Nephron progenitor cell (in vitro differentiated cells): ENCODE measurements at regions not wholly inside any gene's neighbourhood (a gene's known extent, or its start where the extent isn't known, plus 50 kb on each side); places are given as distances from the start of the nearest gene placed in this dataset.

Experiments used
- DNase-seq: peaks from one replicate; pipeline ENCODE4 v3.0.0; 2021
- H3K27ac Mint-ChIP-seq: 2 replicates; pipeline ENCODE4 v1.8.0; 2021; ENCODE audit warnings: mild to moderate bottlenecking, moderate library complexity, mixed read lengths
- H3K27me3 Mint-ChIP-seq: 2 replicates; pipeline ENCODE4 v1.8.0; 2021; ENCODE audit warnings: mild to moderate bottlenecking, low read depth, mixed read lengths; ENCODE audit not compliant: poor library complexity
- H3K36me3 Mint-ChIP-seq: 2 replicates; pipeline ENCODE4 v1.8.0; 2021; ENCODE audit warnings: low read depth, mixed read lengths
- H3K4me1 Mint-ChIP-seq: 2 replicates; pipeline ENCODE4 v1.8.0; 2021; ENCODE audit warnings: mixed read lengths
- H3K4me3 Mint-ChIP-seq: 2 replicates; pipeline ENCODE4 v1.8.0; 2021; ENCODE audit warnings: mild to moderate bottlenecking, moderate library complexity, mixed read lengths
- H3K9me3 Mint-ChIP-seq: 2 replicates; pipeline ENCODE4 v1.8.0; 2021; ENCODE audit warnings: mild to moderate bottlenecking, moderate library complexity, mixed read lengths
- TF ChIP-seq, protein P1 (sequence below): fragments of 200-600 bp; sonication (generic); IDR thresholded peaks from 2 replicates; pipeline ENCODE4 v1.5.0; 2021; ENCODE audit warnings: antibody characterized with exemption

DNA sequence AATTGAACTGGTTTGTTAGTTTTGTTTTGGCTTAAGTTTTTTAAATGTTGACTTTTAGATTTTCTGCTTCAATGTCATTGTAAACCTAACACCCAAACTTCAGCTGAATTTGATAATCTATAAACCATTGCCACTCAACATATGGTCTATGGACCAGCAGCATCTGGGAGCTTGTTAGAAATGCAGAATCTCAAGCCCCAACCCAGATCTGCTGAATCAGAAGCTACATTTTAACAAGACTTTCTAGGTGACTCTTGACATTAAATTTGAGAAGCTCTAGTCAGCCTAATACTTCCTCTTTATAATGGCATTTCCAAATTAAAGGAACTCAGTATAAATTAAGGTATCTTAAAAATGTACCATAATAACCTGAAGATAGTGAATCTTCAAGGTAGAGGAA is 96.5 kb upstream of the THRB start:
- Mint-ChIP-seq H3K4me3 (no peak overlapping the region), H3K27ac (no peak overlapping the region), H3K36me3 (no peaks in the 10 kb centered on the region), H3K9me3 (no peaks in the 10 kb centered on the region), H3K4me1 (peaks cover 29% of the 10 kb centered on the region), H3K27me3 (peaks cover 4% of the 10 kb centered on the region)
- TF ChIP-seq, protein P1, sequence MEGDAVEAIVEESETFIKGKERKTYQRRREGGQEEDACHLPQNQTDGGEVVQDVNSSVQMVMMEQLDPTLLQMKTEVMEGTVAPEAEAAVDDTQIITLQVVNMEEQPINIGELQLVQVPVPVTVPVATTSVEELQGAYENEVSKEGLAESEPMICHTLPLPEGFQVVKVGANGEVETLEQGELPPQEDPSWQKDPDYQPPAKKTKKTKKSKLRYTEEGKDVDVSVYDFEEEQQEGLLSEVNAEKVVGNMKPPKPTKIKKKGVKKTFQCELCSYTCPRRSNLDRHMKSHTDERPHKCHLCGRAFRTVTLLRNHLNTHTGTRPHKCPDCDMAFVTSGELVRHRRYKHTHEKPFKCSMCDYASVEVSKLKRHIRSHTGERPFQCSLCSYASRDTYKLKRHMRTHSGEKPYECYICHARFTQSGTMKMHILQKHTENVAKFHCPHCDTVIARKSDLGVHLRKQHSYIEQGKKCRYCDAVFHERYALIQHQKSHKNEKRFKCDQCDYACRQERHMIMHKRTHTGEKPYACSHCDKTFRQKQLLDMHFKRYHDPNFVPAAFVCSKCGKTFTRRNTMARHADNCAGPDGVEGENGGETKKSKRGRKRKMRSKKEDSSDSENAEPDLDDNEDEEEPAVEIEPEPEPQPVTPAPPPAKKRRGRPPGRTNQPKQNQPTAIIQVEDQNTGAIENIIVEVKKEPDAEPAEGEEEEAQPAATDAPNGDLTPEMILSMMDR, result no peak
- DNase-seq, result no peak

DNA sequence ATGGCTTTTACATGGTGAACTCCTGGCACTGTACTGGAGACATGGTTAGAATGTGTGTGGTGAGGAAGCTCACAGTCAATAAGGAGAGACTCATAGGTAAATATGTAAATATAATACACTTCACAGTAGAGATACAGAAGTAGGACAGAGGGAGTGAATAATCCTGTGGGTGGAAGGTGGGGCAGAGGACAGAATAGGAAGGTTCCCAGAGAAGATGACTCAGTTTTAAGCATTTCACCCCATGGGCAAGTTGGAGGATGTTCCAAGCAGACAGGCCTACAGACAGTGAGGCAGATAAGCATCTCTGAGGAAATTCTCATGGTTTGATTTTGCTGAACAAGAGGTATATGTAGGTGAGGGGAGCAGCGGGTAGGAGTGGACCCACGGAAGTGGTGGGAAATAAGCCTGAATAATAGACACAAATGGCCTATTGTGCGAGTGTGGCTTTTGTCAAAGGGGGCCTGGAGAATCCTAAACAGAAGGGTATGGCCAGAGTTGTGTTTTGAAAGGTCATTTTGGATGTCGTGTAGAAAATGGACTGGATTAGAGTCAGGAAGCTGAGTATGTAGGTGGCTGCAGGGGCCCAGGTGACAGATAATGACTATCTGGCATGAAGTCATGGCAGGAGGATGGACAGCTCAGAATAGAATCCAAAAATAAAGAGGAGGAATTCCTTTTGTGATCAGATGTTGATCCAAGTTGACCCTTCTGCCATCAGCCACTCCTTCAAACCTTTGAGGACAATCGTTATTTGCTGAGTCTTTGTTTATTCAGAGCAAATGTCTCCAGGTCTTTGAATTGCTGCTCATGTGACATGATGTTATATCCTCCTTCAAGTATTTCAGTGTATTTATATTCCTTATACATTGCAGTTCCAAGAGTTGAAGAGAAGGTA is 97.3 kb upstream of the THRB start:
- peaks cover 26% of the 10 kb centered on the region for H3K4me1 Mint-ChIP-seq
- H3K36me3 Mint-ChIP-seq, result no peaks in the 10 kb centered on the region
- H3K4me3 Mint-ChIP-seq, result no peak overlapping the region
- no peak for DNase-seq
- H3K27me3 Mint-ChIP-seq, result peaks cover 4% of the 10 kb centered on the region
- TF ChIP-seq, protein P1, result no peak
- H3K27ac Mint-ChIP-seq, result no peak overlapping the region
- H3K9me3 Mint-ChIP-seq, result no peaks in the 10 kb centered on the region

DNA sequence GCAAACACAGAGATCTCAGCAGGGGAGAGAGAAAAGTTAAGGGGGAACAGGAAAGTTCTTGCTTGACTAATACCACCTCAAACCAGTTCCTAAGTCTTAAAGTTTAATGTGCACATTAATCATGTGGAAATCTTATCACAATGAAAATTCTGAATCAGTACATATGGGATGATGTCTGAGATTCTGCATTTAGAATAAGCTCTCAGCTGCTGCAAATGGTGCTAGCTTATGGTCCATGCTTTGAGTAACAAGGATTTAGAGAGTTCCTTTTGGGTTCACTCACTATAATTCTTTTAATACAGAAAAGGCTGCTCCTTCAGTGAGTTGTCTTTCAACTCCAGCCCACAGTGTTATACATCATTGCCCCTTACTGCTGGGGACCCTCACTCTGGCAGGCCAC is 99.5 kb upstream of the THRB start:
- Mint-ChIP-seq H3K4me3 (no peak overlapping the region), H3K4me1 (peaks cover 11% of the 10 kb centered on the region), H3K27ac (no peak overlapping the region), H3K36me3 (no peaks in the 10 kb centered on the region), H3K27me3 (no peaks in the 10 kb centered on the region), H3K9me3 (no peaks in the 10 kb centered on the region)
- TF ChIP-seq, protein P1, result no peak
- DNase-seq, result no peak

DNA sequence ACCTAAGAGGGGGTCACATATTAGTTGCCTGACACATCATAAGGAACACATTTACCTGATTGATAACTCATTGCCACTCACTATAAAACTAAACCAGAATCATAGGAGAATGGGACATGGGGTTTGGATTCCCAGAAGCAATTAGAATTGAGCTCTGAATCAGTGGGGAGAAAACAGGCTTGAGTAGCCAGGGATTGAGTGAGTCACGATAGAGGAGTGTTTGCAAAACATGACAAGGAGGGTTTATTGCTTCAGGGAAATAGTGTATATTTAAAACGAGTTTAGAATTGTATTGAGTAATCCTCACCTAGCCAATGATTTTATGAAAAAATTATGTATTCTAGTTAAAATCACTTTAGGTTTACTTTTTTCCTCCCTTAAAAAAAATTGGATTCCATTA is 101.1 kb upstream of the THRB start:
- no peaks in the 10 kb centered on the region for H3K4me1 Mint-ChIP-seq
- DNase-seq, result no peak
- TF ChIP-seq, protein P1, result no peak
- H3K27me3 Mint-ChIP-seq, result no peaks in the 10 kb centered on the region
- H3K4me3 Mint-ChIP-seq, result no peak overlapping the region
- H3K27ac Mint-ChIP-seq, result no peak overlapping the region
- H3K36me3 Mint-ChIP-seq, result no peaks in the 10 kb centered on the region
- no peaks in the 10 kb centered on the region for H3K9me3 Mint-ChIP-seq

DNA sequence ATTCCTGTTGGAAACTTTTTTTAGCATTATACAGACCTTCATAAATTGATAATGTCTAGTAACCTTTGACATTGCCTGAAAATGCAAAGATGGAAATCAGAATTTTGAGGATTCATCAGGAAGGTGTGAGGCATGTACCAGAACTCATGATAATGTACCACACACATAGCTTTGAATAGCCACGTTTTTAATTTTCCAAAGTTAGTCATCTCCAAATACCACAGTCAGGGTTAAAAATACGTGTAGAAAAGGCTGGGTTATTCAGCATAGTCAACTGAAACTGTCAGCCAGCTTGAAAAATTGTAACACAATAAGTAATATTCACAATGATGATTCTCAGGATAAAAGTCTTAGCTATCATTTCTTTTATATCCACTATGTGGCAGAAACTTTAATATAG is 102.0 kb upstream of the THRB start:
- H3K9me3 Mint-ChIP-seq, result no peaks in the 10 kb centered on the region
- TF ChIP-seq, protein P1, result no peak
- no peak overlapping the region for H3K4me3 Mint-ChIP-seq
- no peaks in the 10 kb centered on the region for H3K36me3 Mint-ChIP-seq
- no peaks in the 10 kb centered on the region for H3K27me3 Mint-ChIP-seq
- no peak for DNase-seq
- no peaks in the 10 kb centered on the region for H3K4me1 Mint-ChIP-seq
- no peak overlapping the region for H3K27ac Mint-ChIP-seq
